ENCODE measurements at regions not wholly inside any gene's neighbourhood (a gene's known extent, or its start where the extent isn't known, plus 50 kb on each side); places are given as distances from the start of the nearest gene placed in this dataset.

DNA sequence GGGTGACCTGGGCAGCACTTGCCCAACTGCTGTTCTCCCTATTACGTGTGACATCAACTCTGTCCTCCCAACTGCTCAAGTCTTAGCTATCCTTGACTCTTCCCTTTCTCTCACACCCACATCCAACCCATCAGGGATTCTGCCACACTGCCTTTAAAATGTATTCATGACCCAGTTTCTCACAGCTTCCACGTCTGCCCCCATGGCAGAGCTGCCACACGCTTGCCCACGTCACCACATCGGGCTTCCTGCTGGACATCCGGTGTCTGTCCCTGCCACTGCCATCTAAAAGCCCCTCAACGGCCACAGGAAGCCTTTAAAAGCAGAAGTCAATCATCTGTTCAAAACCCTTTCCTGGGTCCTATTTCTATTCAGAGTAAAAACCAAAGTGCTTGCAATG lies 233.1 kb upstream of the POU3F3 start:
- no peak overlapping the region for H3K4me3 ChIP-seq (ENCODE audit: low read depth in 1 of 2, low read length in 2 of 2)
- no peaks in the 10 kb centered on the region for H3K36me3 ChIP-seq (ENCODE audit: control insufficient read depth in 1 of 2, insufficient read depth in 2 of 2, low read length in 2 of 2)
- no peaks in the 10 kb centered on the region for H3K4me1 ChIP-seq (ENCODE audit: control insufficient read depth in 1 of 2, insufficient read depth in 2 of 2, low read length in 2 of 2)
- no peak overlapping the region for H3K9ac ChIP-seq (ENCODE audit: low read depth in 1 of 2, low read length in 2 of 2)
- no peaks in the 10 kb centered on the region for H3K9me3 ChIP-seq (ENCODE audit: control insufficient read depth in 1 of 2, low read length in 2 of 2)
- no peaks in the 10 kb centered on the region for H3K27me3 ChIP-seq (ENCODE audit: control insufficient read depth in 1 of 2, insufficient read depth in 2 of 2, low read length in 2 of 2)
- no peak overlapping the region for H3K27ac ChIP-seq (ENCODE audit: low read depth, low read length)

DNA sequence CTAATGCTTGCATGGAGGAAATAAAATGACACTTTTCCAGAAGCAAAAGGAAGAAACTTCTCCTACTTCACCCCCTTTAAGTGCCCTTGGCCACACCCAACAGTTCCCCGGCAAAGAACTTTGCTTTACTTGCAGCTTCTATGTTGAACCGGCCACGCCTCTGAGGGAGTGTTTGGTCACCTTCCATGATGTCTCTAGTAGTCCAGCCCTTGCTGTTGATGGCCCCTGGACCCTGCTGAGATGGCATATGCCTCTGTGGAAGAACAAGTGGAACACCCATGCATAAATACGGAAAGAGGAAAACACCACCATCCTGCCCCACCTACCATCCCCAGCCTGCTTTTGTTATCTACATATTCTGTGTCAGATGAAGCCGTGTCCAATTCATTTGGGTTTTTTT lies 218.3 kb upstream of the POU3F3 start:
- no peak overlapping the region for H3K9ac ChIP-seq (ENCODE audit: low read depth in 1 of 2, low read length in 2 of 2)
- H3K9me3 ChIP-seq (ENCODE audit: control insufficient read depth in 1 of 2, low read length in 2 of 2) = no peaks in the 10 kb centered on the region
- no peaks in the 10 kb centered on the region for H3K36me3 ChIP-seq (ENCODE audit: control insufficient read depth in 1 of 2, insufficient read depth in 2 of 2, low read length in 2 of 2)

DNA sequence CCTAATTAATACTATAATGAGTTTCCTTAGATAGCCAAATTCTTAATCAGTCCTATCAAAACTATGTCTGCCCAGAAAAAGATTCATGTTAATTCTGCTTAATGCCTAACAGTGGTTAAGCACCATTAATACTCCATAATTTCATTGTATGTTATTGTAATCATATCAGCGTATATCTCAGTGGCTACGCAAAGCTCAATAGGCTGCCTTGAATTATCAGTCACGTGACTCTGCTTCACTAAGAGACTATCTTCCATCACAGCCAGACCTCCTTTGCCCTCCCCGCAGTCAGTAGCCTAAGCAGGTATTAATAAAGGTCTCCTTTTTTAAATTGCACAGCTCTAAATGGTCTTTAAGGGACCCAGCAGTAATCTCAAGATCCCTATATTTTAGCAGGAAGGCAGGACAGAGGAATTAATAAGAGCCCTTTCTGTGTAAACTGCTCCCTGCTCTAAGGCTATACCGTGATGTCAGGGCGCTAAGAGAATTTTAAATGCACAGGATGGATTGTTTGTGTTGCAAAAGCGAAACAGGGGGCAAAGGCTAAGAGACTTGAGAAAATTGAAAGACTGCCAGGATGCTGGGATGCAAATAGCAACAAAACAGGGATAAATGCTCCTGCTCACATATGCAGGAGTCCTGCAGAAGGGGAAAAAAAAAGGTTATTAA lies 215.6 kb upstream of the POU3F3 start:
- Histone ChIP-seq H3K4me1 (ENCODE audit: control insufficient read depth in 1 of 2, insufficient read depth in 2 of 2, low read length in 2 of 2) (peaks cover 7 to 12% of the 10 kb centered on the region in 2 donors), H3K27ac (ENCODE audit: low read depth, low read length) (no peak overlapping the region), H3K9me3 (ENCODE audit: control insufficient read depth in 1 of 2, low read length in 2 of 2) (no peaks in the 10 kb centered on the region), H3K27me3 (ENCODE audit: control insufficient read depth in 1 of 2, insufficient read depth in 2 of 2, low read length in 2 of 2) (no peaks in the 10 kb centered on the region), H3K36me3 (ENCODE audit: control insufficient read depth in 1 of 2, insufficient read depth in 2 of 2, low read length in 2 of 2) (no peaks in the 10 kb centered on the region), H3K4me3 (ENCODE audit: low read depth in 1 of 2, low read length in 2 of 2) (no peak overlapping the region), H3K9ac (ENCODE audit: low read depth in 1 of 2, low read length in 2 of 2) (no peak overlapping the region)

More for the DNA sequence above, 218.3 kb upstream of the POU3F3 start:
- H3K27me3 ChIP-seq (ENCODE audit: control insufficient read depth in 1 of 2, insufficient read depth in 2 of 2, low read length in 2 of 2) = no peaks in the 10 kb centered on the region
- no peak overlapping the region for H3K4me3 ChIP-seq (ENCODE audit: low read depth in 1 of 2, low read length in 2 of 2)
- peaks cover 7 to 12% of the 10 kb centered on the region in 2 donors for H3K4me1 ChIP-seq (ENCODE audit: control insufficient read depth in 1 of 2, insufficient read depth in 2 of 2, low read length in 2 of 2)
- H3K27ac ChIP-seq (ENCODE audit: low read depth, low read length) = no peak overlapping the region

DNA sequence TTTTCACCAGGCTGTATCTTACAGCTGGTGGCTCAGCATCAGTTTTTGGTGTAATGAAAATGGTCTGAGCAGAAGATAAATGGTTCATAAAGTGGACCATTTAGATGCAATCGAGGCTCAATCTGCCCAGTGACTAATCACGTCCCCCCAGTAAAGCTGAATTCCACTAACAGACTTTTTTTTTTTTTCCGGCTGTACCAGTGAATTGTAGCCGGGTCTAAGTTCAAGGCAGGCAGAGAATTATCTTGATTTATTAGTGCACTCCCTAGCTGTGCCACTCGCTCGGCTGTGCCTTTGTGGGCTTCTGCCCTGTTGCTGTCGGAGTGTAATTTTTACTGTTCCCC lies 215.1 kb upstream of the POU3F3 start:
- Histone ChIP-seq H3K9me3 (ENCODE audit: control insufficient read depth in 1 of 2, low read length in 2 of 2) (no peaks in the 10 kb centered on the region), H3K27me3 (ENCODE audit: control insufficient read depth in 1 of 2, insufficient read depth in 2 of 2, low read length in 2 of 2) (no peaks in the 10 kb centered on the region), H3K27ac (ENCODE audit: low read depth, low read length) (no peak overlapping the region), H3K4me3 (ENCODE audit: low read depth in 1 of 2, low read length in 2 of 2) (no peak overlapping the region), H3K9ac (ENCODE audit: low read depth in 1 of 2, low read length in 2 of 2) (no peak overlapping the region), H3K4me1 (ENCODE audit: control insufficient read depth in 1 of 2, insufficient read depth in 2 of 2, low read length in 2 of 2) (peaks cover 7 to 12% of the 10 kb centered on the region in 2 donors), H3K36me3 (ENCODE audit: control insufficient read depth in 1 of 2, insufficient read depth in 2 of 2, low read length in 2 of 2) (no peaks in the 10 kb centered on the region)

DNA sequence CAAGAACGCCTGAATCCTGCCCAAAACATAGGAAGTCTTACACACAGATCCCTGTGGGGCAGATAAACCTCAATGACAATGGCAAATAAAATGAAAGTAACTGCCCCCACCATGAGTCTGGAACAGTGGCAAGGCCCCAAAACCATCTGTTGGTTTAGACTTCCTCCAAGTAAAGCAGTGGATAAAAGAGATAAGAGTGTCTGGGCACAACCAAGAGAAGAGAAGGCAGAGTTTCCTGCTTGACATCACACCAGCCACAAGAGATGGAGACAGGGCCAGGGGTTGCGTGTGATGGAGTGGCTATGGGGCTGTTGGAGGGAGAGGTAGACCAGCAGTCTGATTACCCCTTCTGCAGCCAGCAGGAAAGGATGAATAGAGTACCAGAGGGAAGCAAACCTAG lies 212.1 kb upstream of the POU3F3 start:
- H3K9ac ChIP-seq (ENCODE audit: low read depth in 1 of 2, low read length in 2 of 2) = no peak overlapping the region
- no peaks in the 10 kb centered on the region for H3K36me3 ChIP-seq (ENCODE audit: control insufficient read depth in 1 of 2, insufficient read depth in 2 of 2, low read length in 2 of 2)
- no peaks in the 10 kb centered on the region for H3K27me3 ChIP-seq (ENCODE audit: control insufficient read depth in 1 of 2, insufficient read depth in 2 of 2, low read length in 2 of 2)
- peaks cover 7 to 12% of the 10 kb centered on the region in 2 donors for H3K4me1 ChIP-seq (ENCODE audit: control insufficient read depth in 1 of 2, insufficient read depth in 2 of 2, low read length in 2 of 2)
- H3K9me3 ChIP-seq (ENCODE audit: control insufficient read depth in 1 of 2, low read length in 2 of 2) = no peaks in the 10 kb centered on the region
- no peak overlapping the region for H3K27ac ChIP-seq (ENCODE audit: low read depth, low read length)
- H3K4me3 ChIP-seq (ENCODE audit: low read depth in 1 of 2, low read length in 2 of 2) = no peak overlapping the region

DNA sequence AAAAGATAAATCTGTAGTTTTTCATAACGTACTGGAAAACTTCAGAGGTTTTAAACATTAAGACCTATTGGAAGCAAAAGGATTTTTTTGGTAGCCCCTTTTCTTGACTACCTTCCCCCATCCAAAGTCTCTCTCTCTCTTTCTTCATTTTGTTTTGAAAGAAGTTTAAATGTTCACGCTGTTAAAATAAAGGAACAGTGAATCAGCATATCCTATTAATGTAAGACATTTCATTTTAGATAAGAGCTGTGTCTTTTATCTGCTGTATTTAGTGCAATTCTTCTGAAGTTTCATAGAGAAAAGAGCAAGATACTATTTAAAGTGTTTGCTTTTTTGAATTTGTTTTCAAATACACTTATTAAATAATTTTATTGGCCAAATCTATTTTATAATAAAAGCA lies 205.5 kb upstream of the POU3F3 start:
- Histone ChIP-seq H3K27ac (ENCODE audit: low read depth, low read length) (no peak overlapping the region), H3K36me3 (ENCODE audit: control insufficient read depth in 1 of 2, insufficient read depth in 2 of 2, low read length in 2 of 2) (no peaks in the 10 kb centered on the region), H3K4me1 (ENCODE audit: control insufficient read depth in 1 of 2, insufficient read depth in 2 of 2, low read length in 2 of 2) (no peaks in the 10 kb centered on the region), H3K4me3 (ENCODE audit: low read depth in 1 of 2, low read length in 2 of 2) (no peak overlapping the region), H3K27me3 (ENCODE audit: control insufficient read depth in 1 of 2, insufficient read depth in 2 of 2, low read length in 2 of 2) (peaks cover 0 to 4% of the 10 kb centered on the region in 2 donors), H3K9me3 (ENCODE audit: control insufficient read depth in 1 of 2, low read length in 2 of 2) (no peaks in the 10 kb centered on the region), H3K9ac (ENCODE audit: low read depth in 1 of 2, low read length in 2 of 2) (no peak overlapping the region)

DNA sequence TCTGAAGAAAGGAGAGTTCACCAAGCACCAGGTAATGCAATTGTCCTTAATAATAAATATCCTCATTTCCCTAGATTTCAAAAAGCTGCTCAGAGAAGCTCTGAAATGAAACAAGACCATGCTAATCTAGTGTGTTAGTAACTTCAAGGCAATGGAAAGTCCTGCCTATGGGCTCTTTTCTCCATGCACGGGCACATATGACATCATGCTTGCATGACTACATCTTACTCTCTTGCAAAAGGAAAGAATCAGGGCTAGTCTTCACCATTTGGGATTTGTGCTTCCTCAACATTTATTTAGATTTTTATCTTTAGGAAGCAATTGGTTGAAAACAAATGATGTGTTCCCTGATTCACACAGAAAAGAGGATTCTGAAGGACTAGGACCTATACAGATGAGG lies 204.0 kb upstream of the POU3F3 start:
- Histone ChIP-seq H3K9ac (ENCODE audit: low read depth in 1 of 2, low read length in 2 of 2) (no peak overlapping the region), H3K4me1 (ENCODE audit: control insufficient read depth in 1 of 2, insufficient read depth in 2 of 2, low read length in 2 of 2) (no peaks in the 10 kb centered on the region), H3K9me3 (ENCODE audit: control insufficient read depth in 1 of 2, low read length in 2 of 2) (no peaks in the 10 kb centered on the region), H3K27me3 (ENCODE audit: control insufficient read depth in 1 of 2, insufficient read depth in 2 of 2, low read length in 2 of 2) (peaks cover 0 to 4% of the 10 kb centered on the region in 2 donors), H3K27ac (ENCODE audit: low read depth, low read length) (no peak overlapping the region), H3K4me3 (ENCODE audit: low read depth in 1 of 2, low read length in 2 of 2) (no peak overlapping the region), H3K36me3 (ENCODE audit: control insufficient read depth in 1 of 2, insufficient read depth in 2 of 2, low read length in 2 of 2) (no peaks in the 10 kb centered on the region)

DNA sequence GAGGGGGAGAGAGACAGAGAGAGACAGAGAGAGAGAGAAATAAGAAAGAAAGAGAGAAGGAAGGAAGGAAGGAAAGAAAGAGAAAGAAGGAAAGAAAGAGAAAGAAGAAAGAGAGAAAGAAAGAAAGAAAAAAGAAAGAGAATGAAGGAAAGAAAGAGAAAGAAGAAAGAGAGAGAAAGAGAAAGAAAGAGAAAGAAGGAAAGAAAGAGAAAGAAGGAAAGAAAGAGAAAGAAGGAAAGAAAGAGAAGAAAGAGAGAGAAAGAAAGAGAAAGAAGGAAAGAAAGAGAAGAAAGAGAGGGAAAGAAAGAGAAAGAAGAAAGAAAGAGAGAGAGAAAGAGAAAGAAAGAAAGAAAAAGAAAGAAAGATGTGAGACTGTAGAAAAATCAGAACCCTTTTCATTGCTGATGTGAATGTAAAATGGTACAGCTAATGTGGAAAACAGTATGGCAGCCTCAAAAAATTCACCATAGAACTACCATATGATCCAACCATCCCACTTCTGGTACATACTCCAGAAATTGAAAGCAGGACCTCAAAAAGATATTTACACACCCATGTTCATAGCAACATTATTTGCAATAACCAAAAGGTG lies 203.4 kb upstream of the POU3F3 start:
- H3K27ac ChIP-seq (ENCODE audit: low read depth, low read length) = no peak overlapping the region
- H3K9ac ChIP-seq (ENCODE audit: low read depth in 1 of 2, low read length in 2 of 2) = no peak overlapping the region
- no peaks in the 10 kb centered on the region for H3K9me3 ChIP-seq (ENCODE audit: control insufficient read depth in 1 of 2, low read length in 2 of 2)
- no peaks in the 10 kb centered on the region for H3K4me1 ChIP-seq (ENCODE audit: control insufficient read depth in 1 of 2, insufficient read depth in 2 of 2, low read length in 2 of 2)
- no peak overlapping the region for H3K4me3 ChIP-seq (ENCODE audit: low read depth in 1 of 2, low read length in 2 of 2)
- H3K36me3 ChIP-seq (ENCODE audit: control insufficient read depth in 1 of 2, insufficient read depth in 2 of 2, low read length in 2 of 2) = no peaks in the 10 kb centered on the region
- peaks cover 0 to 4% of the 10 kb centered on the region in 2 donors for H3K27me3 ChIP-seq (ENCODE audit: control insufficient read depth in 1 of 2, insufficient read depth in 2 of 2, low read length in 2 of 2)

DNA sequence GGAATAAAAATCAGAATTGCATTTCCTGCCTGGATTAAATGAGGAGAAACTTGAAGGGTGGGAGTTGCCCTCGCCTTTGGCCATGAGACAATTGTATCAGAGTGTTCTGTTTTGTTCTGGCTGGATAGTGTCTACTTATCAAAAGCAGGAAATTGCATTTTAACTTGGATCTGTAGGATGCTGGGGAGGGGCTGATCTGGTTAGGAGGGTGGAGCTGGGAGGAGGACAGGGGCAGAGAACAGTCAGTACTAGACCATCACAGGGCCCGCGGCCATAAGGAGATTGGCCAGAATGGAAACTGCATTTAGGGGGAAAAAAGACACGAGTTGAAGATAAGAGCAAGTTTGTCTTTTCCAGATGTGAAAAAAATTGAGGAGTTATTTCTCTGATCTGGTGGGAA lies 199.1 kb upstream of the POU3F3 start:
- H3K9me3 ChIP-seq (ENCODE audit: control insufficient read depth in 1 of 2, low read length in 2 of 2) = no peaks in the 10 kb centered on the region
- no peak overlapping the region for H3K4me3 ChIP-seq (ENCODE audit: low read depth in 1 of 2, low read length in 2 of 2)
- H3K4me1 ChIP-seq (ENCODE audit: control insufficient read depth in 1 of 2, insufficient read depth in 2 of 2, low read length in 2 of 2) = no peaks in the 10 kb centered on the region
- peaks cover 0 to 11% of the 10 kb centered on the region in 2 donors for H3K27me3 ChIP-seq (ENCODE audit: control insufficient read depth in 1 of 2, insufficient read depth in 2 of 2, low read length in 2 of 2)
- H3K36me3 ChIP-seq (ENCODE audit: control insufficient read depth in 1 of 2, insufficient read depth in 2 of 2, low read length in 2 of 2) = no peaks in the 10 kb centered on the region
- H3K27ac ChIP-seq (ENCODE audit: low read depth, low read length) = no peak overlapping the region
- no peak overlapping the region for H3K9ac ChIP-seq (ENCODE audit: low read depth in 1 of 2, low read length in 2 of 2)

DNA sequence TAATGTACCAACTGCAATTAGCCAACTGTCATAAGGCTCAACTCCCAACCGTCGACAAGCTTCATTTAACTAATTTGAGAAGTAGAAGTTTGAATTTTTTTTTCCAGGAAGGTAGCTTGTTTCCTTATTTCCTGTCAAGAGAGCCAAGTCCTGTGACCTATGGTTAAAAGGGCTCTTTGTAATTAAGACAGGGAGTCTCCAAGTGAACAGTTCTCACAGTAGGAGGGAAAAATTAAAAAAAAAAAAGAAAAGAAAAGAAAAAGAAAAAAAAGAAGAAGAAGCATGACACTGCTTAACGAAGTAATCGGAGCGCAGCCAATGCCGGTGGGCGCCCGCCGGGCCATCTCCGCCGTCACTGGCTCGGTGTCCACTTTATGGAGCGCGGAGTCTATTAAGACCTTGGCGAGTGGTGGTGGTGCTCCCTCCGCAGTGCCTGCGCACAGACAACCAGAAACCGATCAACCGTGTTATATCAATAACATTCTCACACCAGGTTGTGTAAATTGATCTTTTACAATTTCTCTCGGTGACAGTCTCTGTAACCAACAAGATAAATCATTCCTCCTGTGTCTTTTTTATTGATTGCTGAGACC lies 197.2 kb upstream of the POU3F3 start:
- no peaks in the 10 kb centered on the region for H3K9me3 ChIP-seq (ENCODE audit: control insufficient read depth in 1 of 2, low read length in 2 of 2)
- no peaks in the 10 kb centered on the region for H3K36me3 ChIP-seq (ENCODE audit: control insufficient read depth in 1 of 2, insufficient read depth in 2 of 2, low read length in 2 of 2)
- no peak overlapping the region for H3K9ac ChIP-seq (ENCODE audit: low read depth in 1 of 2, low read length in 2 of 2)
- no peak overlapping the region for H3K27ac ChIP-seq (ENCODE audit: low read depth, low read length)
- no peak overlapping the region for H3K4me3 ChIP-seq (ENCODE audit: low read depth in 1 of 2, low read length in 2 of 2)
- no peaks in the 10 kb centered on the region for H3K4me1 ChIP-seq (ENCODE audit: control insufficient read depth in 1 of 2, insufficient read depth in 2 of 2, low read length in 2 of 2)
- H3K27me3 ChIP-seq (ENCODE audit: control insufficient read depth in 1 of 2, insufficient read depth in 2 of 2, low read length in 2 of 2) = peaks cover 6 to 11% of the 10 kb centered on the region in 2 donors

Data from duodenal mucosa (tissue), 2 donors.